Activated T-cell treated with anti-CD3 and anti-CD28 coated beads, Interleukin-2, amount 50 U/mL, for 4 hours (primary cell): ENCODE measurements at regions not wholly inside any gene's neighbourhood (a gene's known extent, or its start where the extent isn't known, plus 50 kb on each side); places are given as distances from the start of the nearest gene placed in this dataset.
"Not testable (repeated sequence)": the region's sequence is repeated elsewhere in the genome, so short reads cannot be mapped to it uniquely, and the experiment has no call there.

Source experiments
- ATAC-seq, 2 donors: fragments of 200-7000 bp; cut with Tn5 transposase; one replicate each; pipeline ENCODE4 v1.10.0; 2021
- DNase-seq: peaks from one replicate; pipeline ENCODE4 v3.0.0-alpha.2; 2020
- H3K27me3 Mint-ChIP-seq: one replicate; pipeline ENCODE4 v1.8.0; 2021; ENCODE audit warnings: low read depth, mixed read lengths
- H3K36me3 Mint-ChIP-seq: one replicate; pipeline ENCODE4 v1.8.0; 2022; ENCODE audit warnings: mixed read lengths; ENCODE audit not compliant: insufficient read depth
- H3K4me1 Mint-ChIP-seq: one replicate; pipeline ENCODE4 v1.8.0; 2021; ENCODE audit warnings: low read depth, mixed read lengths
- H3K4me3 Mint-ChIP-seq: one replicate; pipeline ENCODE4 v1.8.0; 2021; ENCODE audit warnings: mild to moderate bottlenecking, moderate library complexity, mixed read lengths
- H3K9me3 Mint-ChIP-seq: one replicate; pipeline ENCODE4 v1.8.0; 2021; ENCODE audit warnings: mixed read lengths

DNA sequence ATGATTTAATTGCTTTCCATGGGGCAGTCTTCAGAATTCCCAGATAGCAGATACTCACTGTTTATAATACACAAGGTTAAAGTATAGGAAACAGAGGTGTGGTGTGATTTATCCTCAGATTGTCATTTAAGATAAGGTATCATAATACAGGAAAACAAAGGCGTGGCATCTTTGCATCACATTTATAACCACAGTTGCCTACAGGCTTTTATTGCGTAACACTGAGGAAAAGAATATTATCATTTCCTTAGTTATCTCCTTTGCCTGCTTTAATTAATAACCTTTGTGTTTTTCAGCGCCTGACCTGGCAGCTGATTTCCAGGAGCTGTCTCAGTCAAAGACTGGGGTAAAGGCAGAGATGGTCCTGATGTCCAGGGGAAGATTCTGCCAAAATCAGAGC is 68.8 kb downstream of the SSX7 start:
- DNase-seq (no peak), ATAC-seq (no peak)
- H3K4me1 Mint-ChIP-seq = no peaks in the 10 kb centered on the region
- H3K27me3 Mint-ChIP-seq = no peaks in the 10 kb centered on the region
- H3K36me3 Mint-ChIP-seq = no peaks in the 10 kb centered on the region
- no peak overlapping the region for H3K4me3 Mint-ChIP-seq
- H3K9me3 Mint-ChIP-seq = no peaks in the 10 kb centered on the region

DNA sequence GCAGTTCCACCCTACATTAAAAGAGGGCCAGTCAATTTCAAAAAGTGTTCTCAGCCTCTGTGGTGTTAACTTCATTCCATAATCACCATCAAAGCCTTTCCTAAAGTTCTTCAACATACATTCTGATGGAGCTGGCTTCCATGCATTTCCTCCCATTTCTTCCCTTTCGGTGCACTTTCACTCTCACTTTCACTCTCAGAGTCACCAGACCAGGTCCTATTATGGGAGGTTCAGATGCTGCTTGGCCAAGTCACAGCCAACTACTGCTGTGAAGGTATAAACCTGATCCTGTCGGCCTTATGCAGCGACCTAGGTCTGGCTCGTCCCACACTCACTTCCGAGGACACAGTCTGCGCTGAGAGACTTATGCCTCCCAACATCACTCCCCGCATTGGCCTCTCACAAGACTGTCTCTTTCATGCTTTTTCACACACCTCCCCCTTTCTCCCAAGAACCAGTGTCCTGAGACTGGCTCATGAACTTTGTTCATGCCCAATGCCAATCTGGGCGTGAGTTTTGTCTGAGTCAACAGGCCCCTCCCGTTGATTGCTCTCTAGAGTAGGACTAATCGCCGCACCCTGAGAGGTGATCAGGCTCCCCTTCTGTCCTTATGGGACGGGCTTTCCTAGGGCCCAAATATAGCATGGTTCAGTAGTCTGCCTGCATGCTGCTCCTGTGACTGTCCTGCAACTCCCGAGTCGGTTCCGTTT is 60.8 kb upstream of the XAGE1B start:
- Mint-ChIP-seq H3K4me1 (no peaks in the 10 kb centered on the region), H3K9me3 (no peaks in the 10 kb centered on the region), H3K36me3 (no peaks in the 10 kb centered on the region), H3K27me3 (no peaks in the 10 kb centered on the region), H3K4me3 (no peak overlapping the region)
- DNase-seq (no peak), ATAC-seq (no peak)

DNA sequence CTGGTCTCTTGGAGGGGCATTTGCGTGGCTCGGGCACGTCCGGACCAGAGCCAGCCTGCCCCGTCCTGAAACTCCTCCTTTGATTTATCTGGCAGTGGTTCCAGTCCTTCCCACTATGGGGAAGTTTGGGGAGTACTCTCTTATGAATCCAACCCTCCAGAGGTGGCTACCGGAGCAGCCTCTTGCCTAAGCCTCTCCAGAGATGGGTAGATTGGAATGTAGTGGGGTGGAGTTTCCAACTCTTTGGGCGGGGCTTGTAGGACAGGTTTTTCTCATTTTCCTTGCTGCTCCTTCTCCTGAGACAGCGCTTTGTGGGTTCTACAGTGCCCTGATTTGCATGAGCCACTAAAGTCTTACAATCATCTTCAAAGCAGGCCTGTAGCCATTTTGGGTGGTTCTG is 60.1 kb upstream of the XAGE1B start:
- Mint-ChIP-seq H3K36me3 (no peaks in the 10 kb centered on the region), H3K4me3 (no peak overlapping the region), H3K27me3 (no peaks in the 10 kb centered on the region), H3K4me1 (no peaks in the 10 kb centered on the region), H3K9me3 (no peaks in the 10 kb centered on the region)
- DNase-seq (no peak), ATAC-seq (no peak)

DNA sequence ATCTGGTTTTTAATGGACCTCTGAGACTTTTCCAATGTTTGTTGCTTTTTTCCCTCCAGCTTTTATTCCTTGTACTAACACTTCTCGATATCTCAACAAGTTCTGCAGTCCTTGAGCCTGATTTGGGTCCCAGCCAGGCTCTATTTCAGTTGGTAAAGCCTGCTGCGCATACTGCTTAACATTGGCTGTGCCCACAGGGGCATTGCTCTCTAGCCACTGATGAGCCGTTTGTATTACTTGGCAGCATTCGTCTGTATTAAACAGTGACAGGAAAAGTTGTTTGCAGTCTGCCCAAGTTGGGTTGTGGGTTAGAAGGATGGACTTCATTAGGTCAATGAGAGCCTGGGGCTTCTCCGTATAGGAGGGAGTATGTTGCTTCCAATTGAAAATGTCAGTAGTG is 59.6 kb upstream of the XAGE1B start:
- Mint-ChIP-seq H3K9me3 (no peaks in the 10 kb centered on the region), H3K27me3 (no peaks in the 10 kb centered on the region), H3K4me1 (no peaks in the 10 kb centered on the region), H3K4me3 (no peak overlapping the region), H3K36me3 (no peaks in the 10 kb centered on the region)
- DNase-seq (no peak), ATAC-seq (no peak)

DNA sequence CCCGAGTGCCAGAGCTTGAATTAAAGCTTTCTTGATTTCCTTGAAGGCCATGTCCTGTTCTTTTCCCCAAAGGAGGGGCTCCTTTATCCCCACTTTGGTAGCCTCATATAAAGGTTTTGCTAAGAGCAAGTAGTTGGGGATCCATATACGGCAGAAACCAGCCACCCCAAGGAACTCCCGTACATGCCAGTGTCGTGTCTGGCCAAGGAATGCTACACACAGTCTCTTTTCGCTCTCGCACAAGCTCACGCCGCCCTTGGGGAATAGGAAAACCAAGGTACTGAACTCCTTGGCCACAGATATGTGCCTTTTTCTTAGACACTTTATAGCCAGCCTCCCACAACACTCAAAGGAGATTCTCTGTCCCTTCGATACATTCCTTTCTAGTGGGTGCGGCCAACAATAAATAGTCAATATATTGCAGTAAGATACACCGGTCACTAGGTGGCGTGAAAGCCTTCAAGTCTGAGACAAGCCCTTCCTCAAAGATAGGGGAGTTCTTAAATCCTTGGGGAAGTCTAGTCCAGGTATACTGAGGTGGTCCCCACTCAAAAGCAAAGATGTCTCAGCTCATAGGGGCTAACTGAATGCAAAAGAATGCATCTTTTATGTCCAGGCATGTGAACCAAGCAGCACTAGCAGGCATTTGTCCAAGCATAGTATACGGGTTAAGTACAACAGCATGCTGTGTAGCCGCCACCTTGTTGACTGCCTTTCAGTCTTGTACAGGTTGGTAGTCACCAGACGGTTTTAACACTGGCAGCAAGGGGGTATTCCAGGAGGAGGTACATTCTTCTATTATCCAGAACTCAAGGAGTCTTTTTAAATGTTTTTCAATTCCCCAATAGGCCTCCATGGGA is 57.8 kb upstream of the XAGE1B start:
- no peaks in the 10 kb centered on the region for H3K36me3 Mint-ChIP-seq
- no peaks in the 10 kb centered on the region for H3K9me3 Mint-ChIP-seq
- ATAC-seq = peak in 1 of 2 donors; percentile 58
- no peaks in the 10 kb centered on the region for H3K4me1 Mint-ChIP-seq
- no peak overlapping the region for H3K4me3 Mint-ChIP-seq
- H3K27me3 Mint-ChIP-seq = no peaks in the 10 kb centered on the region
- no peak for DNase-seq

DNA sequence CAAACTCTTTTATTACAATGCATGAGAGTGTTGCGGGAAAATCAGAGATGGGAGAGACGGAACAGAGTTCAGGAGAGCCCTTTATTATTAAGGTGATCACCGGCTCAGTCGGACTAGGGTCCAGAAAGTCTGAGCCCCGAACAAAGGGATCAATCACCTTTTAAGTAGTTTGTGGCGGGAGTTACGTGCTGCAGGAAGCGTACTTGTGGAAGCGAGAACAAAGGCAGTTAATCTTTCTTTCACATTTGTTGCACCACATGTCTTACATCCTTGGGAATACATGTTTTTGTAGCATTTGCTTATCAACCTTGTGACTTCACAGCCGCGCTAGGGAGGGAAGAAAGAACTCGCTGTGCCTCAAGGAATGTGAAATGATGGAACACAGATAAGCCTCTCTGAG is 51.3 kb upstream of the XAGE1B start:
- H3K36me3 Mint-ChIP-seq, DNase-seq, H3K9me3 Mint-ChIP-seq, H3K27me3 Mint-ChIP-seq, ATAC-seq, H3K4me1 Mint-ChIP-seq, H3K4me3 Mint-ChIP-seq: not testable (repeated sequence)
